AG04450 (cell line): ENCODE measurements at regions not wholly inside any gene's neighbourhood (a gene's known extent, or its start where the extent isn't known, plus 50 kb on each side); places are given as distances from the start of the nearest gene placed in this dataset.
A peak's percentile ranks its signal among the peaks of the same experiment; 100 is the strongest.

Experiments used
- CTCF ChIA-PET: fragments of 300-600, 350-600 bp; formaldehyde crosslinking; extraction: SDS; loops from one replicate; lab custom pipeline; 2022; ENCODE audit warnings: antibody characterized with exemption, inconsistent platforms; lab: Charles Lee
- POLR2A ChIA-PET: fragments of 350-600 bp; formaldehyde crosslinking; extraction: SDS; loops from one replicate; lab custom pipeline; 2021; ENCODE audit warnings: antibody characterized with exemption, inconsistent platforms; lab: Yijun Ruan, JAX
- DNase-seq: peaks from one replicate; pipeline ENCODE4 v3.0.0-alpha.2; 2011; ENCODE audit warnings: low read depth, low spot score
- H3K27ac ChIP-seq: one replicate; pipeline ENCODE4 v1.5.1; 2012; ENCODE audit warnings: low read depth, low read length, control low read depth
- H3K27me3 ChIP-seq: one replicate; pipeline ENCODE4 v1.6.0; 2012; ENCODE audit warnings: low read length; ENCODE audit not compliant: control insufficient read depth, insufficient read depth
- H3K4me3 ChIP-seq: 2 replicates; pipeline ENCODE4 v1.5.1; 2011; ENCODE audit warnings: mild to moderate bottlenecking, low read depth, low read length, control low read depth
- H3K9me3 ChIP-seq: 2 replicates; pipeline ENCODE4 v1.5.1; 2012; ENCODE audit warnings: low read length; ENCODE audit not compliant: control insufficient read depth, insufficient read depth
- CTCF ChIP-seq: IDR thresholded peaks from 2 replicates; pipeline ENCODE4 v1.5.1; 2011; ENCODE audit warnings: low read depth, low read length, control low read depth, inconsistent platforms

GRCh38 chrX:20454117-20454516 lies 187.4 kb upstream of the RPS6KA3 start:
- Histone ChIP-seq H3K27ac (no peak overlapping the region), H3K27me3 (no peaks in the 10 kb centered on the region), H3K9me3 (no peaks in the 10 kb centered on the region), H3K4me3 (no peak overlapping the region)
- DNase-seq, result no peak
- TF ChIP-seq CTCF, result no peak
- ChIA-PET POLR2A (no interaction called here), CTCF (no interaction called here)

- ChIA-PET CTCF (interaction anchor here (0.6 kb wide), 1 partner anchor 18 kb away, joined by 4 read pairs; no protein-coding TSS in a partner anchor), POLR2A (interaction anchor here (0.5 kb wide), 1 partner anchor 363 kb away, joined by 5 read pairs; no protein-coding TSS in a partner anchor)
- Histone ChIP-seq H3K27me3 (no peaks in the 10 kb centered on the region), H3K9me3 (no peaks in the 10 kb centered on the region), H3K27ac (no peak overlapping the region), H3K4me3 (no peak overlapping the region)
- no peak for TF ChIP-seq CTCF
- no peak for DNase-seq
Observed at GRCh38 chrX:20452487-20452886, 185.8 kb upstream of the RPS6KA3 start.

GRCh38 chrX:20451929-20452328 lies 185.2 kb upstream of the RPS6KA3 start:
- no peak for TF ChIP-seq CTCF
- ChIA-PET CTCF (interaction anchor here (0.6 kb wide), 1 partner anchor 19 kb away, joined by 4 read pairs; no protein-coding TSS in a partner anchor), POLR2A (no interaction called here)
- no peak for DNase-seq
- no peaks in the 10 kb centered on the region for H3K9me3 ChIP-seq
- H3K27me3 ChIP-seq, result no peaks in the 10 kb centered on the region
- H3K27ac ChIP-seq, result no peak overlapping the region
- no peak overlapping the region for H3K4me3 ChIP-seq

- Histone ChIP-seq H3K4me3 (no peak overlapping the region), H3K9me3 (no peaks in the 10 kb centered on the region), H3K27ac (no peak overlapping the region), H3K27me3 (no peaks in the 10 kb centered on the region)
- POLR2A ChIA-PET, result interaction anchor here (0.5 kb wide), 1 partner anchor 50 kb away, joined by 8 read pairs; no protein-coding TSS in a partner anchor
- no peak for DNase-seq
- TF ChIP-seq CTCF, result no peak
- CTCF ChIA-PET, result interaction anchor here (0.6 to 1.0 kb wide), 2 partner anchors 192 to 274 kb away, joined by 3 read pairs; no protein-coding TSS in a partner anchor
Observed at GRCh38 chrX:20445109-20445508, 178.4 kb upstream of the RPS6KA3 start.

- H3K27ac ChIP-seq, result no peak overlapping the region
- CTCF ChIA-PET, result no interaction called here
Observed at GRCh38 chrX:20442597-20442996, 175.9 kb upstream of the RPS6KA3 start.

More at GRCh38 chrX:20442597-20442996, 175.9 kb upstream of the RPS6KA3 start:
- no peaks in the 10 kb centered on the region for H3K27me3 ChIP-seq
- peak; percentile 41 for DNase-seq
- H3K4me3 ChIP-seq, result no peak overlapping the region
- H3K9me3 ChIP-seq, result no peaks in the 10 kb centered on the region
- TF ChIP-seq CTCF, result peak; percentile 57
- POLR2A ChIA-PET, result no interaction called here
